Keratinocyte (primary cell): ENCODE measurements at regions not wholly inside any gene's neighbourhood (a gene's known extent, or its start where the extent isn't known, plus 50 kb on each side); places are given as distances from the start of the nearest gene placed in this dataset.

Source experiments
- DNase-seq: peaks from one replicate; pipeline ENCODE4 v3.0.0-alpha.2; 2011; ENCODE audit warnings: low read depth, missing footprints, low spot score
- FAIRE-seq: peaks from 2 replicates; lab custom pipeline; 2011; peaks lifted over from hg19 to GRCh38; lab: Jason Lieb, UNC
- H2AFZ ChIP-seq: 2 replicates; pipeline ENCODE4 v1.6.0; 2012; ENCODE audit warnings: low read length, control low read depth, inconsistent platforms; ENCODE audit not compliant: control insufficient read depth
- H3K27ac ChIP-seq: 2 replicates; pipeline ENCODE4 v1.5.1; 2011; ENCODE audit warnings: low read length; ENCODE audit not compliant: control insufficient read depth, insufficient read depth
- H3K27me3 ChIP-seq: 3 replicates; pipeline ENCODE4 v1.6.0; 2011; ENCODE audit warnings: low read length; ENCODE audit not compliant: control insufficient read depth, insufficient read depth; ENCODE audit errors: extremely low read depth
- H3K36me3 ChIP-seq, 2 experiments: 2 replicates in 1 of 2; 3 replicates in 1 of 2; pipeline ENCODE4 v1.5.1; 2011; ENCODE audit warnings: low read length in 2 of 2, mild to moderate bottlenecking in 1 of 2; ENCODE audit not compliant: control insufficient read depth in 2 of 2, insufficient read depth in 2 of 2; ENCODE audit errors: extremely low read depth in 1 of 2
- H3K4me1 ChIP-seq: 3 replicates; pipeline ENCODE4 v1.5.1; 2011; ENCODE audit warnings: low read length; ENCODE audit not compliant: control insufficient read depth, insufficient read depth; ENCODE audit errors: extremely low read depth
- H3K4me2 ChIP-seq: 3 replicates; pipeline ENCODE4 v1.6.0; 2011; ENCODE audit warnings: low read depth, low read length; ENCODE audit not compliant: control insufficient read depth, insufficient read depth; ENCODE audit errors: extremely low read depth
- H3K4me3 ChIP-seq, 3 experiments: fragments of 200-600 bp in 1 of 3; sonication (generic) in 1 of 3; 2 replicates in 2 of 3; 3 replicates in 1 of 3; pipeline ENCODE4 v1.5.1; 2011 to 2016; ENCODE audit warnings: low read length in 3 of 3, mild to moderate bottlenecking in 3 of 3, control low read depth in 2 of 3, inconsistent platforms in 1 of 3, low read depth in 1 of 3, mixed read lengths in 1 of 3, mixed run types in 1 of 3, moderate library complexity in 1 of 3; ENCODE audit not compliant: control insufficient read depth in 2 of 3, insufficient read depth in 2 of 3; ENCODE audit errors: extremely low read depth in 1 of 3
- H3K79me2 ChIP-seq: 2 replicates; pipeline ENCODE4 v1.6.0; 2012; ENCODE audit warnings: low read length; ENCODE audit not compliant: control insufficient read depth, insufficient read depth
- H3K9ac ChIP-seq: 3 replicates; pipeline ENCODE4 v1.6.0; 2011; ENCODE audit warnings: low read length; ENCODE audit not compliant: control insufficient read depth, insufficient read depth; ENCODE audit errors: extremely low read depth
- H3K9me1 ChIP-seq: 3 replicates; pipeline ENCODE4 v1.6.0; 2011; ENCODE audit warnings: low read length; ENCODE audit not compliant: control insufficient read depth, insufficient read depth; ENCODE audit errors: extremely low read depth
- H3K9me3 ChIP-seq: 2 replicates; pipeline ENCODE4 v1.5.1; 2012; ENCODE audit warnings: low read depth, low read length; ENCODE audit not compliant: control insufficient read depth
- H4K20me1 ChIP-seq: 3 replicates; pipeline ENCODE4 v1.6.0; 2011; ENCODE audit warnings: low read length; ENCODE audit not compliant: control insufficient read depth, insufficient read depth; ENCODE audit errors: extremely low read depth
- CTCF ChIP-seq, 3 experiments: IDR thresholded peaks in 1 of 3; conservative IDR thresholded peaks in 1 of 3; optimal IDR thresholded peaks in 1 of 3; 2 replicates in 2 of 3; 3 replicates in 1 of 3; pipeline versions ENCODE3 to v1.5.1; 2011; ENCODE audit warnings: low read length in 3 of 3, mild to moderate bottlenecking in 3 of 3, moderate library complexity in 2 of 3, control low read depth in 1 of 3, inconsistent platforms in 1 of 3; ENCODE audit not compliant: insufficient read depth in 2 of 3; ENCODE audit errors: extremely low read depth in 1 of 3
- EZH2 ChIP-seq: IDR thresholded peaks from one replicate; pipeline ENCODE4 v1.6.1; 2012; ENCODE audit warnings: inconsistent platforms, mild to moderate bottlenecking, low read length, moderate library complexity
- dilution Hi-C: fragments of 300-500 bp; cut with MboI; formaldehyde crosslinking; loops from one replicate; pipeline ENCODE4 v1.7.0; 2020; ENCODE audit warnings: low sequenced_read_pairs; ENCODE audit not compliant: extremely low pct_ligation_motif_present
- small RNA-seq, 3 experiments: library from RNA; depleted of rRNA; stranded (forward); fragments of <200 nt; gene quantifications; one replicate each; pipeline ENCODE3, GENCODE V24; 2012; ENCODE audit warnings: low read depth in 3 of 3, low replicate concordance in 1 of 3; ENCODE audit not compliant: insufficient read length in 3 of 3

DNA sequence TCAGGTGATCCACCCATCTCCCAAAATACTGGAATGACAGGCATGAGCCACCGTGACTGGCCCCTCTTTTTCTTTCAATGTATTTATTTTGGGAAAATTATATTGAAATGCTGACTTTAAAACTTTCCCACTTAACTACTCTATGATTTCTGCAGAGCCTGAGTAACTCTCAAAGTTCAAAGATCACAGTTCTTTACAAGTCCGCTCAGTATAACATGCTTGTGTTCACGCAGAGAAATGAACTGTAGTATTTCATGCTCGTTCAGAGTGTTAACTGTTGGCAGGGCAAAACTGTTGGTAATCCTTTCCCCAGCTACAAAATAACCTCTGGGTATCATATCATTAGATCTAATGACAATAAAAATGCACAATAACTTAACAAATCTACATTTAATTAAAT is 50.7 kb upstream of the ADAMTS20 start:
- Histone ChIP-seq H4K20me1 (no peaks in the 10 kb centered on the region), H3K4me2 (no peak overlapping the region), H3K9ac (no peak overlapping the region), H3K36me3 (no peaks in the 10 kb centered on the region), H3K27ac (no peak overlapping the region), H3K9me1 (no peaks in the 10 kb centered on the region), H3K4me3 (no peak overlapping the region), H3K9me3 (no peaks in the 10 kb centered on the region), H3K27me3 (no peaks in the 10 kb centered on the region), H3K4me1 (no peaks in the 10 kb centered on the region), H2AFZ (no peak overlapping the region), H3K79me2 (no peaks in the 10 kb centered on the region)
- DNase-seq = no peak
- TF ChIP-seq EZH2 (no peak), CTCF (optimal IDR thresholded peaks at IDR 0.05 in 1 of 3, IDR thresholded peaks at IDR 0.05 in 1 of 3, conservative IDR thresholded peaks at IDR 0.05 in 1 of 3; ENCODE audit: extremely low read depth in 1 of 3, insufficient read depth in 2 of 3, low read length in 3 of 3) (no peak)
- dilution Hi-C loops = no loop called here
- FAIRE-seq = no peak

Small RNA genes in the stretch of these regions (small RNA-seq; reads per million reads assigned to genes)
- gene AC090525.3 = 0 reads per million in 3 experiments
